Neural progenitor cell (in vitro differentiated cells): ENCODE measurements at regions not wholly inside any gene's neighbourhood (a gene's known extent, or its start where the extent isn't known, plus 50 kb on each side); places are given as distances from the start of the nearest gene placed in this dataset.

Experiments used
- CTCF ChIP-seq: fragments of 200-600 bp; sonication (generic); IDR thresholded peaks from 2 replicates; pipeline ENCODE4 v1.5.1; 2017; ENCODE audit warnings: antibody characterized with exemption, mild to moderate bottlenecking
- EZH2 ChIP-seq: fragments of 200-600 bp; sonication (generic); IDR thresholded peaks from 2 replicates; pipeline ENCODE4 v1.6.1; 2017; ENCODE audit warnings: antibody characterized with exemption, mild to moderate bottlenecking, moderate library complexity

- TF ChIP-seq CTCF (no peak), EZH2 (no peak)
These were observed 122.3 kb upstream of the NEIL3 start for GRCh38 chr4:177187371-177187770.
